ENCODE measurements at regions not wholly inside any gene's neighbourhood (a gene's known extent, or its start where the extent isn't known, plus 50 kb on each side); places are given as distances from the start of the nearest gene placed in this dataset.

GRCh38 chr4:65021737-65022136 is 612.5 kb upstream of the TECRL start:
- Histone ChIP-seq H3K9me3 (no peaks in the 10 kb centered on the region), H3K36me3 (no peaks in the 10 kb centered on the region), H3K4me1 (no peaks in the 10 kb centered on the region), H3K27ac (no peak overlapping the region), H3K27me3 (ENCODE audit: low read depth) (no peaks in the 10 kb centered on the region), H3K4me3 (no peak overlapping the region)
- DNase-seq (no peak), ATAC-seq (no peak)
- no peak for TF ChIP-seq CTCF (IDR thresholded peaks at IDR 0.05)
- intact Hi-C loops (cut with DNase I): no loop called here

- DNase-seq: no peak
- intact Hi-C loops (cut with DNase I): no loop called here
- H3K4me3 ChIP-seq: no peak overlapping the region
- H3K36me3 ChIP-seq: no peaks in the 10 kb centered on the region
- no peaks in the 10 kb centered on the region for H3K4me1 ChIP-seq
- no peak overlapping the region for H3K27ac ChIP-seq
- no peak for ATAC-seq
- no peaks in the 10 kb centered on the region for H3K27me3 ChIP-seq (ENCODE audit: low read depth)
- no peak for TF ChIP-seq CTCF (IDR thresholded peaks at IDR 0.05)
- no peaks in the 10 kb centered on the region for H3K9me3 ChIP-seq
Observed at GRCh38 chr4:65021149-65021548, 611.9 kb upstream of the TECRL start.

- no peak overlapping the region for H3K27ac ChIP-seq
- no peaks in the 10 kb centered on the region for H3K27me3 ChIP-seq (ENCODE audit: low read depth)
- no peak overlapping the region for H3K4me3 ChIP-seq
- intact Hi-C loops (cut with DNase I): no loop called here
- H3K9me3 ChIP-seq: no peaks in the 10 kb centered on the region
- DNase-seq (no peak), ATAC-seq (no peak)
- no peak for TF ChIP-seq CTCF (IDR thresholded peaks at IDR 0.05)
- H3K4me1 ChIP-seq: no peaks in the 10 kb centered on the region
- H3K36me3 ChIP-seq: no peaks in the 10 kb centered on the region
Observed at GRCh38 chr4:65019775-65020174, 610.5 kb upstream of the TECRL start.

- Histone ChIP-seq H3K36me3 (no peaks in the 10 kb centered on the region), H3K9me3 (no peaks in the 10 kb centered on the region), H3K27ac (no peak overlapping the region), H3K4me1 (no peaks in the 10 kb centered on the region), H3K4me3 (no peak overlapping the region), H3K27me3 (ENCODE audit: low read depth) (no peaks in the 10 kb centered on the region)
- intact Hi-C loops (cut with DNase I): no loop called here
- no peak for TF ChIP-seq CTCF (IDR thresholded peaks at IDR 0.05)
- ATAC-seq (no peak), DNase-seq (no peak)
Observed at GRCh38 chr4:65018313-65018712, 609.1 kb upstream of the TECRL start.

GRCh38 chr4:65014078-65014477 is 604.8 kb upstream of the TECRL start:
- no peak overlapping the region for H3K4me3 ChIP-seq
- TF ChIP-seq CTCF (IDR thresholded peaks at IDR 0.05): no peak
- DNase-seq: no peak
- H3K27ac ChIP-seq: no peak overlapping the region
- no peak for ATAC-seq
- H3K27me3 ChIP-seq (ENCODE audit: low read depth): no peaks in the 10 kb centered on the region
- intact Hi-C loops (cut with DNase I): no loop called here
- no peaks in the 10 kb centered on the region for H3K9me3 ChIP-seq
- H3K4me1 ChIP-seq: no peaks in the 10 kb centered on the region
- no peaks in the 10 kb centered on the region for H3K36me3 ChIP-seq

- no peaks in the 10 kb centered on the region for H3K36me3 ChIP-seq
- H3K27me3 ChIP-seq (ENCODE audit: low read depth): no peaks in the 10 kb centered on the region
- H3K9me3 ChIP-seq: no peaks in the 10 kb centered on the region
- no peaks in the 10 kb centered on the region for H3K4me1 ChIP-seq
- intact Hi-C loops (cut with DNase I): no loop called here
- H3K4me3 ChIP-seq: no peak overlapping the region
- TF ChIP-seq CTCF (IDR thresholded peaks at IDR 0.05): peak; percentile 51
- H3K27ac ChIP-seq: no peak overlapping the region
- ATAC-seq: peak in 1 of 2 donors; percentile 53
- no peak for DNase-seq
Observed at GRCh38 chr4:65007841-65008439, 598.7 kb upstream of the TECRL start.

Measured in lower lobe of right lung (tissue), 2 donors.